Transverse colon (tissue), 4 donors: ENCODE measurements at regions not wholly inside any gene's neighbourhood (a gene's known extent, or its start where the extent isn't known, plus 50 kb on each side); places are given as distances from the start of the nearest gene placed in this dataset.

ENCODE experiments used
- CTCF ChIP-seq, 5 experiments: fragments of 200-600 bp in 3 of 5; fragments of 450-650 bp in 2 of 5; sonication (generic) in 3 of 5; IDR thresholded peaks; 1 replicate in 2 of 5; 2 replicates in 3 of 5; pipeline ENCODE4 v1.5.1; 2016 to 2017; ENCODE audit warnings: antibody characterized with exemption in 5 of 5, inconsistent platforms in 3 of 5, mild to moderate bottlenecking in 2 of 5, moderate library complexity in 1 of 5
- POLR2A ChIP-seq: fragments of 450-650 bp; IDR thresholded peaks from one replicate; pipeline ENCODE4 v1.6.1; 2016; ENCODE audit warnings: antibody characterized with exemption, mild to moderate bottlenecking, moderate library complexity
- POLR2AphosphoS5 ChIP-seq, 3 donors: sonication (generic); formaldehyde crosslinking; IDR thresholded peaks; one replicate each; pipeline ENCODE4 v1.6.1; 2016; ENCODE audit warnings: antibody characterized with exemption in 3 of 3

DNA sequence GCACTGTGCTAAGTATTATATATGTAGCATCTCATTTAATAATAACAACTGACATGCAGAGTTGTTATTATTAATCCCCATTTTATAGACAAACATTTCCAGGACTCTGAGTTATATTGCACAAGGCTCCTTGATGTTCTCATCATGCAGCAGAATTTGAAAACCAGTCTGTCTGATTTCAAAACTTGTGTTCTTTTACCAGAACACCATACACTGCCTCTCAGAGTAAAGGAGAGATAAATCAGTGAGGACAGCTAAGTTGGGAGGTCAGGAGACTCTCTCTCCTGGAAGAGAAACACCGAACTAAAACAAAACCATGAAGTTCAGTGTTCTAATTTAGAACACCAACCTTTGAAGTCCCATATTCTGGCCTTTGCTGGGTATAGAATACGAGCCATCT, 92.7 kb upstream of the TNC start:
- TF ChIP-seq CTCF (IDR thresholded peaks at IDR 0.05) (no peak), POLR2AphosphoS5 (IDR thresholded peaks at IDR 0.05) (peak in 1 of 3 donors; percentile 63), POLR2A (no peak)
